ENCODE measurements at regions not wholly inside any gene's neighbourhood (a gene's known extent, or its start where the extent isn't known, plus 50 kb on each side); places are given as distances from the start of the nearest gene placed in this dataset.

GRCh38 chr10:8224591-8224990 lies 170.1 kb downstream of the GATA3 start:
- H3K4me2 ChIP-seq (ENCODE audit: control insufficient read depth, insufficient read depth) = no peak overlapping the region
- no peak overlapping the region for H2AFZ ChIP-seq (ENCODE audit: control insufficient read depth, low read depth, low read length)
- TF ChIP-seq ZSCAN29 (IDR thresholded peaks at IDR 0.05) (no peak), PBX3 (IDR thresholded peaks at IDR 0.05; ENCODE audit: insufficient replicate concordance, low read depth, low read length) (no peak), SP1 (IDR thresholded peaks at IDR 0.05; ENCODE audit: low read depth, low read length) (no peak), ZZZ3 (IDR thresholded peaks at IDR 0.05; ENCODE audit: control insufficient read depth, insufficient read length, low read depth) (no peak), NFYB (IDR thresholded peaks at IDR 0.05; ENCODE audit: insufficient read depth, low read depth, low read length) (no peak), MEF2A (IDR thresholded peaks at IDR 0.05; ENCODE audit: insufficient read depth, low read depth, low read length) (no peak), ESRRA (IDR thresholded peaks at IDR 0.05; ENCODE audit: low read length) (no peak), ZNF24 (IDR thresholded peaks at IDR 0.05) (no peak), NKRF (conservative IDR thresholded peaks at IDR 0.05) (no peak), MLLT1 (IDR thresholded peaks at IDR 0.05) (no peak), ZBTB40 (IDR thresholded peaks at IDR 0.05; ENCODE audit: borderline replicate concordance) (no peak), SUPT20H (IDR thresholded peaks at IDR 0.05; ENCODE audit: borderline replicate concordance, control insufficient read depth, low read depth, low read length) (no peak), KLF5 (IDR thresholded peaks at IDR 0.05; ENCODE audit: partially characterized antibody) (no peak)
- H3K27me3 ChIP-seq (replicated peaks in 1 of 2; ENCODE audit: control insufficient read depth in 2 of 2, insufficient read depth in 2 of 2, low read length in 1 of 2) = no peaks in the 10 kb centered on the region
- BruUV-seq (replicated peaks) = no TSS peak
- H3K4me1 ChIP-seq (ENCODE audit: control insufficient read depth, insufficient read depth, low read length) = no peaks in the 10 kb centered on the region
- no peak overlapping the region for H3K4me3 ChIP-seq
- ChIA-PET SMC1A (ENCODE audit: uncharacterized antibody, unreplicated experiment) (no interaction called here), RAD21 (ENCODE audit: unreplicated experiment) (no interaction called here), POLR2A (no interaction called here), CTCF (no interaction called here)
- H3K9me3 ChIP-seq (replicated peaks; ENCODE audit: control insufficient read depth, insufficient read depth, low read length) = no peaks in the 10 kb centered on the region
- no peak for DNase-seq (ENCODE audit: low read depth, low spot score)
- no peaks in the 10 kb centered on the region; the same call in 1 of the 2 replicates for H4K20me1 ChIP-seq (ENCODE audit: control insufficient read depth, insufficient read depth)
- FAIRE-seq = no peak
- in situ Hi-C loops (cut with MboI) (no loop called here), intact Hi-C loops (cut with micrococcal nuclease; ENCODE audit: unreplicated experiment) (no loop called here)
- H3K9ac ChIP-seq (ENCODE audit: control insufficient read depth, insufficient read depth, low read length) = no peak overlapping the region
- no peak for ATAC-seq
- H3K79me2 ChIP-seq (ENCODE audit: control insufficient read depth, insufficient read depth, low read length) = no peaks in the 10 kb centered on the region
- H3K27ac ChIP-seq (ENCODE audit: control insufficient read depth, insufficient read depth) = no peak overlapping the region
- 49% methylated on average over 5 of the region's 5 CpGs for WGBS (ENCODE audit: insufficient coverage, insufficient replicate concordance, low lambda C conversion rate, missing lambda C conversion rate)
- no peaks in the 10 kb centered on the region for H3K36me3 ChIP-seq (ENCODE audit: control insufficient read depth in 2 of 2, insufficient read depth in 2 of 2, low read length in 1 of 2)
